ENCODE measurements at regions not wholly inside any gene's neighbourhood (a gene's known extent, or its start where the extent isn't known, plus 50 kb on each side); places are given as distances from the start of the nearest gene placed in this dataset.

DNA sequence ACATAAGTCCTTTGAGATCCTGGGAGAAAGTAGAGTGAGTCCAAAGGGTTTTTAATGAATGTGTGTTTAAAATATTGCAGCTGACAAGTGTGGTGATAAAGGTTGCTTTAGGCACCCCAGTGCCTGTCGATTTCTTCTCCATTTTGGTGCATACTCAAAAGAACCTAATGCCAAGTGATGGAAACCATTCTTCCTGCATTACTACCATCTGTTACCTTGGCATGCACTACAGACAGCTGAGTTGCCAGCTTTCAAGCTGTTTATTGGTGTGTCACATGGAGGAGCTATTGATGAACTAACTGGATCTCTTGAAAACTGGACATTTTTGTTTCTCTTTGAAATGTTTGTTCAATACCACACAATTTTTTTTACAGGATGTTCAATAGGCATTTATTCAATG, 350.0 kb downstream of the AKAIN1 start:
- DNase-seq: no peak

DNA sequence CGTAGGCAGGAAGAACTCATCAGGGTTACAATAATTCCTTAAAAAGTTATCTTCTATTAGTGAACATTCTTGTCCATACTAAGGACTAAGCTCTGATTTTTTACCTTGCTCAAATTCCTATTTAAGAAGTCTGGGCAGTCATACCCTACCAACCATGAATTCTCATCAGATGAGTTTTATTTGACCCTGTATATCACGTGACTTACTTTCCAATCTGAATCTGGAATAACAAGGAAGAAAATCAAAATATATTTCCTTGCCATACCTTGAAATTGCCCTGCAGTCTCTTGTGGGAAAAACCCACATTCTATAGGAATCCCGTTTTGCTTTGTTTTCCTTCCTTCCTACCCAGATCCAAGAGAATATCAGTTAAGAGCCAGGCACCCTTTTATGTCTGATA, 352.7 kb downstream of the AKAIN1 start:
- DNase-seq: no peak

DNA sequence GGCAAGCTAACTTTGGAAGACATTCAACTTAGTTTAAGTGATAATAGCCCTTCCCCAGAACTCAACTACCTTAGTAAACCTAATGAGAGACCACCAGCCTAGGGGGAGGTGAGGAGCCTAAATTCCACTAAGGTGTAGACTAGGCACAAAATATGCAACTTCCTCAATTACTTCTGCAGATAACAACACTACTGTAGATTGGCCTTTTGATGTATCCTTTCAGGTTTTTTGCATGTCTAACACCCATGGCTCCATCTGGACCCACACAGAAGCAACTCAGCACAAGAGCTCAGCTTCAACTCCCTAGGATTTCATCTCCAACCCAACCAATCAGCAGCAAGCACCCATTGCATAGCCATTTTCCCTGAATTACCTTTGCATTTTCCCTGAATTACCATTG, 353.3 kb downstream of the AKAIN1 start:
- DNase-seq: no peak

DNA sequence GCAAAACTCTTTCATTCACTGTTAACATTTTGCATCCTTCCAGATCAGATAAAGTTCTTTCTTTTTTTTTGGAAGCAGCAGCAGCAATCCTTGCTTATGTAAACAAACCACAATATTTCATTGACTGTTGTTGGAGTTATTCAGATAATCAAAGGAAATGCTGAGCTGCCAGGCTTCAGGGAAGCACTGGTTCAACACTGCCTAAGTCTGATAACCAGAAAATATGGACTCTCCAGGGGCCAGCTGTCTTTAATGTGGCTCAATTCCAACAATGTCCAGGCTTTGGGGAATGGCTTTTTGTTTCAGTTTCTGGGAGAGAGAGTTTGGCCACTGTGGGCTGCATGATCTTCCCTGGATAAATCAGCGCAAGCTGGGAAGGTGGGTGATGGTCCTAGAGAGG, 354.3 kb downstream of the AKAIN1 start:
- DNase-seq: no peak

DNA sequence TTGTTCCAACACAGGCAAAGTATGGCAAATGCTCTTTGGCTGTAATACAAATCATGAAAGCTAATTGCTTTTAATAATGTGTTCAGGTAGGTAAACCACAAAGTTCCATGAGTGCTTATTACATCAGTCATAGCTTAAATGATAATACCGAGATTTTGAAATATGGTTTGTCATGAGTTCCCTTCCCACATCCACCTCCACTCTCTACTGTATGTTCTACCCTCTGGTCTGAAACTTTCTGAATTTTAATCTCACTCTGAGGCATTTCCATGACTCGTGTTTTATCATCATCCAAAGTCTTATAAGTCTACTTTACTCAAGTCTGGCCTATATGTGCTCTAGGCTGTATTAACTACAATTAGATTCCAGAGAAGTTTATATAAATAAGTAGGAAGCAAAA, 354.8 kb downstream of the AKAIN1 start:
- DNase-seq: no peak

DNA sequence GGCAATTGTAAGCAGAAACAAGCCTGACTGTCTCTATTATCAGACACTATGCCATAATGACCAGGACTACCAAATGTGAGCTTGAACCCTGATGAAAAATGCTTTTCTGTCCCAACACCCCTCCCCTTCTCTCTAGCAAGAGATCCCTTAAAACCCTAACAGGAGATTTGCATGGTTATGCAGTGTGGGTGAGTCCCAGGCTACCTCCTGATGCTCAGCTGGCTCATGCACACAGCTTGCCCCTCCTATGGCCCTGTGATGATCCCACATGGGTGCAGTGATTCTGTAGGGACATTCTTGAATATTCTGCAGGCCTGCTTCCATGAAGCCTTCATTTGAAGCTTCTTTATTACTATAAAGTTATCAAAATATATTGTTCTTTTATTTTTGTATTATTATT, 357.4 kb downstream of the AKAIN1 start:
- DNase-seq: no peak

DNA sequence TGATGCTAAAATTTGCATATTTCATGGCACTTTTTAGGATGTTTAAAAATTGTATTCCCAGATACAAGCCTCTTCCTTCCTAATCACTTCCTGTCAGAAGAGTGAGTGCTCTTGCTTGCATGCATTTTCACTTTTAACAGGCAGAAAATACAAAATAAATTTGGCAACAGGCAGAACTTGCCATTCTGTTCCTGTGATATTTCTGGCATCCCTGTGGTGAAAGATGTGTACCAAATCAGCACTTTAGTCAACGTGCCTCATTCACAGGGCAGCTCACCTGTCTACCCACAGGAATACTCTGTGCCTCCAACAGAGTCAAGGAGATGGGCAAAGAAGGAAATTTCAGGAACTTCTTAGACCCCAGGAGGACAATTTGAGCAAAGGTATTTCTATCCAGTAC, 360.9 kb downstream of the AKAIN1 start:
- DNase-seq: no peak

DNA sequence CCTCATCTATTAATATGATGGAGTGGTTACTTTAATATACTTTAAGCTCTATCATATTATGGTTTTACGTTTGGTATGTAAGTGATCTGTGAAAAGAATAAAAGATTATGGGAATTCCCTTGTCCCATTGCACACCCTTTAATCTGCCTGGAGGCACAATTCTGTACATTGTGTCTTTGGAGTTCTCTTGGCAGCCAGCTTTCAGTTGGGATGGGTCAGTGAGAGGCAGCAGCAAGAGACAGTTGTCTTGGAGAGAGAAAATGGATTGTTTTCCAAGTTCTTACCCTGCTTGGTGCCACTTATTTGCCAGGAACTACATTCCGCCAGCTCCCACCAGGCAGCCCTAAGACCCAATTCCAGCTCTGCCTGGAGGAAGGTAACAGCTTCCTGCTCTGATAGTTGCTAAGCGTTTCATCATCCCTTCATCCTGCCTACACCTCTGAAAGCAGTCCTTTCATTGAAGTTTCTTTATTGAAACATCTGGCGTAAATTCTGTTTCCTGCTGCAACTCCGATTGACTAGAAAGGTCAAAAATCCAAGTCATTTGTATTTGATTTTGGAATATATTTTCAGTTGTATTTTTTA, 365.2 kb downstream of the AKAIN1 start:
- no peak for DNase-seq

DNA sequence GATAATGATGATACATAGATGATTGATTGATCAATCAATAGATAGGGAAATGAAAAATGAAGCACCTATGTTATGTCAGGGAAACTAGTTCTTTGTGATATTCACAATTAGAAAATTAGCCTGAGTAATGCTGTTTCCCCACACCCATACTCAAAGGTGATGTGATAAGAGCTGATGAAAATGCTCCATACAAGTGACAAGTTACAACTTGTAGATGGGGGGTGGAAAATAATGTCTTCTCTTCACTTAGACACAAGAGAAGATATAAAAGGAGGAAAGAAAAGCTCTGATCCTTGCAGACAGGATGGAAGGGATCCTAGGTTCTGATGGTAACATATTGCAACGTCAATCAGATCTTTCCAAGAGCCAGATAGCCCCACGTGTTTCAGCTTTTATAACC, 365.9 kb downstream of the AKAIN1 start:
- DNase-seq: no peak

DNA sequence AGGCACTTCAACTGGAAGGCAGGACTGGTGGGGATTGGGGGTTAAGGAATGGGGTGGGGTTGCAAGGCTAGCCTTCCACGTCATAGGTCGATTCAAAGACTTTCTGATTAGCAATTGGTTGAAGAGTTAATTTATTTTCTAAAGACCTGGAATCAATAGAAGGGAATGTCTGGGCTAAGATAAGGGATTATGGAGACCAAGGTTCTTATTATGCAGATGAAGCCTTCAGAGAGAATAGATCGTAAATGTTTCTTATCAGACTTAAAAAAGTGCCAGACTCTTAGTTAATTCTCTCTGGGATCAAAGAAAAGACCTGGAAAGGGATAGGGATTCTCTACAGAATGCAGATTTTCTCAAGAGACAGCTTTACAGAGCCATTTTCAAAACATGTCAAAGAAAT, 368.0 kb upstream of the DLGAP1 start:
- no peak for DNase-seq

DNA sequence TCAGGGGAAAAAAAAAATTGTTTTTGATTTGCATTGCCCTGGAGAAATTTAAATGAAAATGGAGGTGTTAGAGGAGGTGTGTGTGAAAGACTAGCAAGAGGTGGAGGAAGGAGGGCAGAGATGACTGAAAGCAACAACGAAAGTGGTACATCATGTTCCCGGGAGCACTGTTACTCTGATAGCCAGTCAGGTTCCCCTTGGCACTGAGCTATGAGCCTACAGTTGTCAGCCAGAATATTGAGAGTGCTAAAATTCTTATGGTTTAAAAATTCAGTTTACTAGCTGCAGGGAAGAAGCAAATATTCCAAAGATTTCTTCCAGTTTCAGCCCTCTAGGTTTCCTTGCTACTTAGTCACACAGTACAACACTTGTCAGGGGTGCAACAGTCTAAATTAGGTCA, 366.7 kb upstream of the DLGAP1 start:
- no peak for DNase-seq

DNA sequence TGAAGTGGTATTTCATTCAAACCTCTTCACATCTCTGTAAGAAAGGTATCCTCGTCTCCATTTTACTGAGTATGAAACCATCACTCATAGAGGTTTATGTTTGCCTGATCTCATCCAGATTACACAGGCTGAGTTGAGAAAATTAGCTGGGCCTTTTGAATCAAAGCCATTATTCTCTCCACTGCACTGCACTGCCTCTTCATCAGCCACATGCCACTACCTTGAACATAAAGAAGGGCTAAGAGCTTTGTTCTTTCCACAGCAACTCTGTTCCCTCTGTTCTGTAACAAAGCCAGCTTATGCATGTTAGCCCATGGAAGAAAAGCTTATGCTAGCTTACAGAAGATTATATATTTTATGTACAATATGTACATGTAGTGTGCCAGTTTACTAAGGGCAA, 362.6 kb upstream of the DLGAP1 start:
- no peak for DNase-seq

DNA sequence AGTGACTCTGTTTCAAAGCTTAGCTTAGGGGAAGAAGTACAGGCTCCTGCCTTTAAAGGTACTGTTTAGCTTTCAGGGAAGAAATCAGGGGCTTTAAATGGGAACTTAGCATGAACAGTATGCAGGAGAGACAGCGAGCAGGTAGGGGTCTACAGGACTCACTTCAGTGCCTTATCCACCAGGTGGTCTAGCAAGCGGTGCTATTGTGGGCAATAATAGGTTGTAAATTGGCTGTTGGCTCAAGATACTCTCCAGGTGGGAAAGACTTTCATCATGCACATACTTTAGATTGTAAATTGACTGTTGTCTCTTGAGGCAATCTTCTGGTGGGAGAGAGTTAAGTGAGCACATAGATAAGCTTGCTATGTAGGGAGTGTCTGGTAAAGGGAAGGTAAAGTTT, 358.6 kb upstream of the DLGAP1 start:
- DNase-seq: no peak

DNA sequence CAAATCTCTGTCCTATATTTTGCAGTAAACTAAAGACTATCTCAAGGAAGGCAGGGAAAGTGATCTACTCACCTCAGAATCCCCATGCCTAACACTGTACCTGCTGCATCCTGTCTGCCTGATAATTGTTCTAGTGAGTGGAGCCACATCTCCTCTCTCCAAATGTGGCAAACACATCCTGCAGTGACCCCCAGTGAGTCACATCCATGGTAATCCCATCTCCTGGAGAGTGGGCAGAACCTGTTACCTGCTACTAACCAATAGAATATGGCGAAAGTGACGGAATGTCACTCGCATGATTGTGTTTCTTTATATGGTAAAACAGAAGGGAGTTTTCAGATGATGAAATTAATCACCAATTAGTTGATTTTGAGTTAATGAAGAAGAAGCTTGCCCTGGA, 353.8 kb upstream of the DLGAP1 start:
- DNase-seq: no peak

DNA sequence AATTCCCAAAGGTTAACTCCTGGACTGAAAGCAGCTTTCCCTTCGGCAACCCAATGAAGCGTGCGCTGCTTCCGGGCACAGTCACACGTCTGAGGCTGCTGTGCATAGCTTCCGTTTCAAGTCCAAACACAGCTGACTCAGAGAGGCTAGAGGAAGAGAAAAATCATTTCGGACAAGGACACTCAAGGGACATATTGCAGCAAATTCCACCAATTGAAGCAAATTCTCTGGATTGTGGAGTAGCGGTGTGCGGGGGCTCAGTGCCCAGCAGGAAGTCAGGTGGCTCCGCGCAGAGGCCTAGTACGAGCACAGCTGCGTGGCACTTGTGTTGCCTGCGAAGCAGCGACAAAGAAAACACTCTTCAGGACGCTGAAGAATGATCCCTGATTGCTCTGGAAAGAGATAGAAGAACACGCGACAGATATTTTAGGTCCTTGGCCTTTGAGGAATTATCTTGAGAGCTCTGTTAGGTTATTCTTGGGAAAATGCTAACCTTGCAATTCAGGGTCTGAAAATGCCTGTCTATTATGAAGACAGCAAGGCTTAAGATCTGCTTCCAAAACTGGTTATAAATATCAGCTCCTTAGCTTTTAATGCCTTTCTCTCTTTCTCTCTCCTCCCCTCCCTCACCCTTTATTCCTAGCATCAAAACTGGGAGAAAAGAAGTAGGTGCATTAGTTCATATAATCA, 352.6 kb upstream of the DLGAP1 start:
- no peak for DNase-seq

DNA sequence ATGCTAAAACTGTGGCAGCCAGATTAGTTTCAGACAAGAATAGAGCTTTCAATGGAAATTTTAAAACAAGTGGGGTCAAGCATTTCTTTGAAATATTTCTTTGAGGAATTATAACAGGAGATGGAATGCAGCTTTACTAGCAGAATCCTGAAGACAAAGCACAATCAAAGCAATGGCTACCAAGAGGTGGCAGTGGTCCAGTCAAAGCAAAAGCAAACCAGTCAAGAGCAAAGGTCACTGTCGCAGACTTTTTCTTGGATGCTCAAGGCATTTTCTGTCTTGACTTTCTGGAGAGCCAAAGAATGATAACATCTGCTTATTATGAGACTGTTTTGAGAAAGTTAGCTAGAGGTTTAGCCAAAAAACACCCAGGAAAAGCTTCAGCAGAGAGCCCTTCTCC, 351.2 kb upstream of the DLGAP1 start:
- no peak for DNase-seq

DNA sequence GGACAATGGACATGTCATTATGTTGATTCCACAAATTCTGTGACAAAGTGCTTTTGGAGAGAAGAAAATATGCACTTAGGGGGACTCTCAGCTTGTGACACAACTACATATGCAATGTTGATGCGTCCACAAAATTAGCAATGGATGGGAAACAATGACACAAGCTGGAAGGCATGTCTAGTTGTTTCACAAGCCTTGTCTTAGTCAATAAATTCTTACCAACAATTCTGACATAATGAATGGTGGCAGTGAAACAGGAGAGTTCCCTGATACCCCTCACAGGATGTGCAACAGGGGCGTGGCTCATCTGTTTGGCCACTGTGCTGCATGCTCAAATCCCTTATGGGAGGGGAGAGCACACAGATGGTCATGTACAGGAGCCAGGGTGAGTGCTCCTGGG, 347.2 kb upstream of the DLGAP1 start:
- no peak for DNase-seq

DNA sequence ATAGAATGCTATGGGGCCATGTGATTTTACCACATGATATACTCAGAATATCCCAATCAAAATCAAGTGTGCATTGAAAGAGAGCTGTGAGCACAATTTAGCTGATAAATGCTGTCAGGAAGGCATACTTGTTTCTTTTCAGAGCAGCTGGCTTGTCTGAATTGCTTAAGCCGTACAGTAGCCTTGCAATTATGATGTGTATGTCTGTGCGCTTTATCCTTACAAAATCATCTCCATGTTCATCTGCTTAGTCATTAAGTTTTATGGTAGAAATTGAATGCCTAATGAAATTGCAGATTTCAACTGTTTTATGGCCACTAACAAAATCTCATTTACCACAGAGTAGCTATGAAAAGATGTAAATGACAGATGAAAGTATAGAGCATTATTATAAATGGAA, 346.0 kb upstream of the DLGAP1 start:
- DNase-seq: no peak

DNA sequence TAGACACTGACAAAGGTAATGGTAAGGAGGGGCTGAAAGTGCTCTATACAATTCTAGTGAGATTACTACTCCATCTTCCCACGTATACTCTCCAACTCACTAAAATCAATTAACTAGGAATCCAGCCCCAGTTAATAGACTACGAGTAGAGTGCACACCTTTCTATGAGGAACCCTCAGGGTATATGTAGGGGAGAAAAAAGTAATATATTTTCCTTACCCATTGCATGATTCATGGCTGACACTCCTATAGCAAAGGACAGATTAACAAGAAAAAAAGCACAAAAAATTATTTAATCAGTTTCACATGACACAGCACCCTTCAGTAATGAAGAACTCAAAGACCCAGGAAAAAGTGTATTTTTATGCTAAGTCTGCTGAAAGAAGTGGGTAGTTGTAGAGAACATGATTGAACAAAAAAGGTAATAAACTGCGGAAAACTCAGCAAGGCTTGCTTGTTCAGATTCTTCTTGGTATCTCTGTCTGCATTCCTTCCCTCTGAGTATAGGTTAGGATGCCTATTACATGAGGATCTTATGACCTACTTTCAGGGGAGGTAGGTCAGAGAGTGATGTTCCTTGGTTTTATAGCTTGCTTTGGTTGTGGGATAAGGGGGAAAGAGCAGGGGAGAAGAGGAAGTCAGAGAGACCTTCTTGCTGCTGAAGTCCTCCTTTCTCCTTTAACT, 342.0 kb upstream of the DLGAP1 start:
- no peak for DNase-seq

DNA sequence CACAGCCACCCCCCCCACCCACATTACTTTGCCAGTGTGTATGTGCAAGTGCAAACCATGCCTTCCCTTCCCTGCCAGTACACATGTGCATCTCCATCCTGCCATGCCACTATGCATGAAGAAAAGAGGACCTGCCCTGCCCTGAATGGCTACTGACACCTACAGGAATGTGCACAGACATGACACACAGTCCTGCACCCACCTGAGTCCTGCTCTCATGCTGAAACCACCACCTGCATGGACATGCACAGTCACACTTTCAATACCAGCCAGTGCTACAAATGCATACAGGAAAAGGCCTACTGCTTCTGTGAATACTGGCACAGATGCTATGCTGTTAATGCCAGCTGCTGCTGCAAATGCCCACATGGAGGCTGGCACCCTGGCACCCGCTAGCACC, 334.4 kb upstream of the DLGAP1 start:
- DNase-seq: no peak

DNA sequence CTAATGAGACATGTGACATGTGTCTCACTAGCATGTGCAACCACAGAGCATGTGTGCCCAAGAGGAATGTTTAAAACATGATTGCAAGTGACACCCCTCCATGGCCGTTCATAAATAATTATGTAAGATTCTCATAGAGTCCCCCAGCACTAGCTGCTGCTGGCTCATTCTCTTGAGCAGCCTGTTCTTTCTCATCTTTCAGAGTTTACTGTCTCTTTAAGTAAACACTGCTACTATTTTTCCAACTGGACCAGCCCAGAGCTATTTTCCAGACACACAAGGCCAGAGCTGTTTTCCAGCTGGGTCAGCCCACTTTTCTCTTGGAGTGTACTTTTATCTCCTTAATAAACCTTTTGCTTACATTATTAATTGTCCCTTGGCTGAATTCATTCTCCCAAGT, 326.8 kb upstream of the DLGAP1 start:
- DNase-seq: no peak

DNA sequence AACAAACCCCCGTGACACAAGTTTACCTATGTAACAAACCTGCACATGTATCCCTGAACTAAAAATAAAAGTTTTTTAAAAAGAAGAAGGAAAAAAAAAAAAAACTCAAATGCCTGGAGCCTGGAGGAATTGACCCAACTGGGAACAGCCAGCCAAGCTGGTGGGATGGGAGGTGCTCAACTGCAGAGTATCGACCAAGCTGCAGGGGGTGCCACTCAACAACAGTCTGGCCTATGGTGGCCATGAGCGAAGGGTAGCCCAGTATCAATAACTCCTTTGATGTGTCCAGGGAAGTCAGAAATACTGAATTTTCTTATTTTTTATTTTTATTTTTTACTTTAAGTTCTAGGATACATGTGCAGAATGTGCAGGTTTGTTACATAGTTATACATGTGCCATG, 310.3 kb upstream of the DLGAP1 start:
- DNase-seq: no peak

DNA sequence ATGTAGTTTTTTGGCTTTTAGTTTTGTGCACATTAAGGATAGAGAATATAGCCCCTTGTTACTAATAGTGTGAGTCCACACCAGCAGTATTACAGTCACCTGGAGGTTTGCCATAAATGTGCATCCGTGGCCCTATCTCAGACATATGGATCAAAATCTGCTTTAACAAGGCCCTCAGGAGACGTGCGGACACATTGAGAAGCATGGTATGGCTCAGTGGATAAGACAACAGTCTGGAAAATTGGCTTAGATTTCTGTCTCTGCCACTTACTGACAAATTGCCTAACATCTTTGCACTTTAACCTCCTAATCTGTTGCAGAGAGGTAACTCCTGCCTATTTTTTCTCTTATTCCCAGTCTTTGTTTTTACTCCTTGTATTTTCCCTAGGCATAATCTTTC, 307.2 kb upstream of the DLGAP1 start:
- no peak for DNase-seq

DNA sequence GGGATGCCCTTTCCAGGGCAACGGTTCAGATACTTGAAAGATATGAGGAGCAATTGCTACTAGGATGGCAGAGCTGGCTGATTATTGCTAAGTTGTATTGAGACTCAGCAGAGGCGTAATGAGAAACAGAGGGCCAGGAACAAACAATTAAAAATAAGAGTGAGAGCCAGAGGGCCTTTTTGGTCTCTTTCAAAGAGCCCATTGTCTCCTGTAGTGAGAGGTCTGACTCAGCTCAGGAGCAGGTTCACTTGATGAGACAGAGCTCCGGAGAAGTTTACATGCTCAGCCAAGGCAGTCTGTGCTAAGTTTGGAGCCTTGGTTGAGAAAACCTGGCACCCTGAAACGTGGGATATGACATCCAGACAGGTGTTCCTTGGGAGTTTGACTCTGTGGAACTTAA, 303.9 kb upstream of the DLGAP1 start:
- no peak for DNase-seq

DNA sequence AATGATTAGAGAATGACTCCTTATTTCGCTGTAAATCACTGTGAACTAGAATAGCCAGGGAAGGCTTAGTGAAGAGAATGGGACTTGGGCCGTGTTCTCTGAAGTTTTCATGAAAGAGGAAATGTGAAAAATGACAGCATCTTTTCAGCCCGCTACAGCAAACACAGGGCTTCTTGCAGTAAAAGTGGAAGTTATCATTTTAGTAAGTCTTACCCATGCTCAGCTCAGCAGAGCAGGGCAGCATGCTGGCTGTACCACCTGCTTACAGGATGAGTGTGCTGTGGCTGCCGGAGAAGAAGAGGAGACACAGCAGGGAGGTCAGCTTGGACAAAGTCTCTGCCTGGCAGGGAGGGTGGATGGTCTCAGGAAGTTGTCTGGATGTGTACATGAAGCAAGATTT, 300.7 kb upstream of the DLGAP1 start:
- no peak for DNase-seq
